GM19023 (cell line): ENCODE measurements at regions not wholly inside any gene's neighbourhood (a gene's known extent, or its start where the extent isn't known, plus 50 kb on each side); places are given as distances from the start of the nearest gene placed in this dataset.
"Not testable (repeated sequence)": the region's sequence is repeated elsewhere in the genome, so short reads cannot be mapped to it uniquely, and the experiment has no call there.

Experiments used
- ATAC-seq: cut with Tn5 transposase; IDR thresholded peaks from one replicate; pipeline ENCODE4 v1.9.1; 2021; ENCODE audit warnings: mild to moderate bottlenecking, moderate library complexity; ENCODE audit not compliant: unreplicated experiment

DNA sequence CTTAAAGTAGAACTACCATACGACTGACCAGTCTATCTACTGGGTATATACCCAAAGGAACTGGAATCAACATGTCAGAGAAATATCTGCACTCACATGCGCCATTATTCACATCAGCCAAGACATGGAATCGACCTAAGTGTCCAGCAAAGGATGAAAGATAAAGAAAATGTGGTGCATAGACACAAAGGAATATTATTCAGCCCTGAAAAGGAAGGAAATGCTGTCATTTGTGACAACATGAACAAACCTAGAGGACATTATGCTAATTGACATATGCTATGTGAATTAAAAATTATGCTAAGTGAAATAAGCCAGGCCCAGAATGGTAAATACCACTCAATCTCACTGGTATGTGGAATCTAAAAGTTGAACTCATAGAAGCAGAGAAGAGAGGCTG is 123.7 kb downstream of the KLF6 start:
- ATAC-seq = no peak

GRCh38 chr10:3660753-3661152 is 124.3 kb downstream of the KLF6 start:
- no peak for ATAC-seq

GRCh38 chr10:3659203-3659917 is 125.6 kb downstream of the KLF6 start:
- no peak for ATAC-seq

- ATAC-seq = no peak
Observed at GRCh38 chr10:3658766-3659165, 126.2 kb downstream of the KLF6 start.

GRCh38 chr10:3656214-3656613 is 128.8 kb downstream of the KLF6 start:
- no peak for ATAC-seq

GRCh38 chr10:3655528-3655927 is 129.5 kb downstream of the KLF6 start:
- ATAC-seq = no peak

- no peak for ATAC-seq
Observed at GRCh38 chr10:3654980-3655379, 130.0 kb downstream of the KLF6 start.

DNA sequence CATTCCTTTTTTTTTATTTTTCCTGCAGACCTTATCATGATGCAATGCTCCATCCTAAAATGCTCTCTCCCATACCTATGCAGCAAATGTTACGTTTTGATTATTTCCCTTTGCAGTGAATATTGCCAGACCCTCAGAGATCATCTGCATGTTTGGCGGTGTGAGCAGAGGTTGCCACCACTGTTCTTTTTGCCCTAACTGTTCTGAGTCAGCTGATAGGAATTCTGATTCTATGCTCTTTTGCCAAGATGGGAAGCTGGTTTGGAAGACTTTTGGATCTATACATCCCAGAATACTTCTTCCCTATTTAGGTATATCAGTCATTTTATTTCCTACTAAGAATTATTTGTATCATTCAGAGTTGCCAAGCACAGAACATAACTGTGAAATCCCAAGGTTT is 130.5 kb downstream of the KLF6 start:
- no peak for ATAC-seq

GRCh38 chr10:3653303-3653702 is 131.7 kb downstream of the KLF6 start:
- not testable (repeated sequence) for ATAC-seq

DNA sequence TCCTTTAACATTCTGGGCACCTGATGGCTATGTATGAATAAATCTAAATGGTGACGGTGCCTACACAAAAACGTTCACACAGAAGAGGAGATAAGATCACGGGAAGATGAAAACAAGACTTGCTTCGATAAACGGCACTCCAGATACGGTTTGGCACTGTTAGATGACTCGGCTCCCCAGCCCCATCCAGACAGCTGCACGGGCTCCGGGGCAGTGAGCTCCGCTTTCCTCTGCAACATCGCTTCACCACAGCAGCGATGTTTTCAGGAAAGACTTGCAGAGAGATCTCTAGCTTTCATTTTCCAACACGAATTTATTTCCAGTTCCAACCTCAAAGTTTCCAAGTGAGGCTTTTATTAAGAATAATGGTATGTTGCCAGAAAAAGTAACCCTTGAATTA is 132.1 kb downstream of the KLF6 start:
- ATAC-seq = no peak

- ATAC-seq = no peak
Observed at GRCh38 chr10:3651969-3652653, 132.9 kb downstream of the KLF6 start.

DNA sequence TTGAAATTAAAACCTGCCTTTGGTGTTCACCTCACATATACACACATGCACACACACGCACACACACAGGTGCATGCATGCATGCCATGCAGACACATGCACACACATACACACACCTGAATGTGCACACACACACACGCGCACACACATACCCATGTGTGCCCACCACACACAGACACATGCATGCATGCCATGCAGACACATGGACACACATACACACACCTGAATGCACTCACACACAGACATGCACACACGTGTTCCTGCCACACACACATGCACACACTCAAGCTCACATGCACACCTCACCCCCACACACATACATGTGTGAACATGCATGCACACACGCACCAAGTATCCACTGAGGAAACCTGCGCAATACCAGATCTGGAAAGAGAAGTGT is 136.4 kb downstream of the KLF6 start:
- no peak for ATAC-seq

- ATAC-seq = no peak
Observed at GRCh38 chr10:3648170-3648569, 136.8 kb downstream of the KLF6 start.

GRCh38 chr10:3647074-3647473 is 137.9 kb downstream of the KLF6 start:
- no peak for ATAC-seq

DNA sequence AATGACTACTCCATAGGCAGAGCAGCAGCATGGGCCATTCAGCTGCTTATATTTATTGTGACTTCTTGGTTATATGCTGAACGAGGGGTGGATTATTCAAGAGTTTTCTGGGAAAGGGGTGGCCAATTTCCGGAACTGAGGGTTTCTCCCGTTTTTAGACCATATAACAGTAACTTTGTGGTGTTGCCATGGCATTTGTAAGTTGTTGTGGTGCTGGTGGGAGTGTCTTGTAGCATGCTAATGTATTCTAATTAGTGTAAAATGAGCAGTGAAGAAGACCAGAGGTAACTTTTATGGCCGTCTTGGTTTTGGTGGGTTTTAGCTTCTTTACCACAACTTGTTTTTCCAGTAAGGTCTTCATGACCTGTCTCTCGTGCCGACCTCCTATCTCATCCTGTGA is 139.6 kb downstream of the KLF6 start:
- ATAC-seq = no peak

- no peak for ATAC-seq
Observed at GRCh38 chr10:3640816-3641215, 144.2 kb downstream of the KLF6 start.

DNA sequence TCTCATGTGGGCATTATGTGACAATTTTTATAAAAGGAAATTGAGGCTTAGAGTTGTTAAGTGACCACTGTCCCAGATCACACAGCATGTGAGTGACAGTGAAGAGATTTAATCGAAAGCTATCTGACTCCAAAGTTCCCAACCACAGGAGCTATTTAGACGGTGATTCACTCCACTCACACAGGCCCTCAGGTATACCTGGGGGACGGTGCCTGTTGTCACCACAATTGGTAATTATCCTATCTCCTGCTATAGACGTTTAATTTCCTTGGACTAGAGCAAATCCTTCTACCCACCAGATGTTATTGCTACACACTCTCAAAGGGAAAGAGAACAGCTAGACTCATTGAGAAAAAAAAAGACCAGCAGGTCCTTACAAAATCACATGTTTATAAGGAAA is 145.5 kb downstream of the KLF6 start:
- no peak for ATAC-seq

- no peak for ATAC-seq
Observed at GRCh38 chr10:3636356-3637181, 148.4 kb downstream of the KLF6 start.

- ATAC-seq = no peak
Observed at GRCh38 chr10:3635697-3636096, 149.3 kb downstream of the KLF6 start.

DNA sequence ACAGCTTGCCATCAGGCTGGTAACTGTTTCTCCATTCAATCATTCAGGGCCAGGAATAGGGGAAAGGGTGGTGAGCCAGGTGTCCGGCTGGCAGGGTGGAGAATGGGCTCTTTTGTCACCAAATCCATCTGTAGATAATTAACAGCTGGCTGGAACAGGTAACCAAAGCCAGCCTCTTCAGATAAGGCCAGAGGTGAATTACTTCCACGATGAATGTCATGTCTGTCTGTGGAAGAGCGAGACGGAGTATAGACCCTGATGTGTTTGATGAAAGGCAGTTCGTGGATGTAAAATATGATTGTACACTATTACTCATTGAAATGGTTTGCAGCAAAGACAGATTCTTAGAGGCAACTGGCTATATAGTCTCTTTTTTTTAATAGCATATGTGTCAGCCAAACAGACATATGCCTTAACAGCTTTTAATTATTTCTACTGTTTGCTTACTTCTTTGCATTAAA is 149.8 kb downstream of the KLF6 start:
- ATAC-seq = no peak

- ATAC-seq = not testable (repeated sequence)
Observed at GRCh38 chr10:3634646-3635045, 150.4 kb downstream of the KLF6 start.
